PC-9 (cell line): ENCODE measurements at regions not wholly inside any gene's neighbourhood (a gene's known extent, or its start where the extent isn't known, plus 50 kb on each side); places are given as distances from the start of the nearest gene placed in this dataset.

Experiments used
- CTCF ChIP-seq: fragments of 200-600 bp; sonication (generic); conservative IDR thresholded peaks from 2 replicates; pipeline ENCODE4 v1.6.1; 2017; ENCODE audit warnings: mixed run types, antibody characterized with exemption, mild to moderate bottlenecking, moderate library complexity
- EZH2 ChIP-seq: fragments of 200-600 bp; sonication (generic); IDR thresholded peaks from 2 replicates; pipeline ENCODE4 v1.8.0; 2017; ENCODE audit warnings: antibody characterized with exemption, low read depth

DNA sequence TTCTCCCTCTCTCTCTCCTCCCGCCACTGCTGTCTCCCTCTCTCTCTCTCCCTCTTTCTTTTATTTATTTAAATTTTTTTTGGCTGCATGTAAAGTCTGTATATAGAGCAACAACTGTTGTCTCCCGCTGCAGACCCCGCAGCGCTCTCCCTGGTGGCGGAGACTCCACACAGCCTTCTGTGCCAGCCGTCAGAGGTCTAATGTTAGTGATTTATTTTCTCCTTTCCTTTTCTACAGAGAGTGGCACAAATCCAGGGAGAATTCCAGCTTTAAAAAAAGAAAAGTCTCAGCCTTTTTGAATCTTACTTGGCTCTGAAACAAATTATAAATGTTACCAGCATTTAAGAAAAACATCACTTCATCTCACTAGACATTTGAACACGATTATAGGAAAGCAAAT is 106.2 kb downstream of the FAM9B start:
- no peak for TF ChIP-seq CTCF
- TF ChIP-seq EZH2 = no peak
